ENCODE measurements at regions not wholly inside any gene's neighbourhood (a gene's known extent, or its start where the extent isn't known, plus 50 kb on each side); places are given as distances from the start of the nearest gene placed in this dataset.
A peak's percentile ranks its signal among the peaks of the same experiment; 100 is the strongest.

DNA sequence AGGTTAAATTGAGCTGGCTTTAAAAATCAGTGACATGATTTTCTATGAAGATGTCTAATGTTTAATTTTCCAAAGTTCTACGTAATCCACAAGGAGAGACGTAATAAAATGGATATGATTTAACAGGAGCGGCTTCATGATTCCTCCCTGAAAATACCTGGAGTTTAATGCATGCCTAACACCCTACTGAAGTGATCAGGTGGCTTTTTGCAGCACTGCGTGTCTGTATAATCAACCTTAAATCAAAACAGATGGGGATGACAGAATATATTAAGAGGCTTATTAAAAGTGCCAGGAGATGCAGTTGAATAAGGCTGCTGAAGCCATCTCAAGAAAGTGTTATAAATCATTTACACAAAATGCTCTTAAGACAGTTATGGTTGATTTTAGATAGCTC is 112.4 kb upstream of the TLR3 start:
- Histone ChIP-seq H3K9me3 (ENCODE audit: low read length) (no peaks in the 10 kb centered on the region), H3K4me3 (ENCODE audit: low read length) (peak overlapping the region; percentile 72), H3K36me3 (ENCODE audit: insufficient read depth, low read length) (no peaks in the 10 kb centered on the region), H2AFZ (ENCODE audit: low read depth, low read length) (peak overlapping the region; percentile 52), H3K79me2 (replicated peaks; ENCODE audit: insufficient read depth, low read length) (peaks cover 19% of the 10 kb centered on the region), H3F3A (ENCODE audit: insufficient read depth, low read length, poor library complexity, severe bottlenecking) (peaks cover 3% of the 10 kb centered on the region), H3K9ac (ENCODE audit: low read length) (peak overlapping the region; percentile 86), H3K27me3 (ENCODE audit: insufficient read depth, low read depth, low read length) (no peaks in the 10 kb centered on the region), H3K9me2 (ENCODE audit: insufficient read depth, low read length) (no peaks in the 10 kb centered on the region), H3K4me2 (ENCODE audit: low read length) (peak overlapping the region; percentile 16), H4K20me1 (ENCODE audit: insufficient read depth) (no peaks in the 10 kb centered on the region), H3K27ac (ENCODE audit: low read length) (peak overlapping the region; percentile 94)
- TF ChIP-seq POLR2AphosphoS5 (IDR thresholded peaks at IDR 0.05) (no peak), EP300 (conservative IDR thresholded peaks at IDR 0.05; ENCODE audit: poor library complexity, severe bottlenecking) (no peak), TAF1 (IDR thresholded peaks at IDR 0.05; ENCODE audit: low read depth) (no peak), EZH2 (IDR thresholded peaks at IDR 0.05; ENCODE audit: borderline replicate concordance, insufficient read depth, low read length, poor library complexity, severe bottlenecking) (no peak), SMC3 (conservative IDR thresholded peaks at IDR 0.05; ENCODE audit: poor library complexity) (no peak), RAD21 (conservative IDR thresholded peaks at IDR 0.05) (no peak), MXI1 (conservative IDR thresholded peaks at IDR 0.05; ENCODE audit: poor library complexity, severe bottlenecking) (no peak)
- TF ChIP-seq, protein P1, sequence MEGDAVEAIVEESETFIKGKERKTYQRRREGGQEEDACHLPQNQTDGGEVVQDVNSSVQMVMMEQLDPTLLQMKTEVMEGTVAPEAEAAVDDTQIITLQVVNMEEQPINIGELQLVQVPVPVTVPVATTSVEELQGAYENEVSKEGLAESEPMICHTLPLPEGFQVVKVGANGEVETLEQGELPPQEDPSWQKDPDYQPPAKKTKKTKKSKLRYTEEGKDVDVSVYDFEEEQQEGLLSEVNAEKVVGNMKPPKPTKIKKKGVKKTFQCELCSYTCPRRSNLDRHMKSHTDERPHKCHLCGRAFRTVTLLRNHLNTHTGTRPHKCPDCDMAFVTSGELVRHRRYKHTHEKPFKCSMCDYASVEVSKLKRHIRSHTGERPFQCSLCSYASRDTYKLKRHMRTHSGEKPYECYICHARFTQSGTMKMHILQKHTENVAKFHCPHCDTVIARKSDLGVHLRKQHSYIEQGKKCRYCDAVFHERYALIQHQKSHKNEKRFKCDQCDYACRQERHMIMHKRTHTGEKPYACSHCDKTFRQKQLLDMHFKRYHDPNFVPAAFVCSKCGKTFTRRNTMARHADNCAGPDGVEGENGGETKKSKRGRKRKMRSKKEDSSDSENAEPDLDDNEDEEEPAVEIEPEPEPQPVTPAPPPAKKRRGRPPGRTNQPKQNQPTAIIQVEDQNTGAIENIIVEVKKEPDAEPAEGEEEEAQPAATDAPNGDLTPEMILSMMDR (IDR thresholded peaks at IDR 0.05; ENCODE audit: poor library complexity, severe bottlenecking), result no peak
- TF ChIP-seq, protein P2, sequence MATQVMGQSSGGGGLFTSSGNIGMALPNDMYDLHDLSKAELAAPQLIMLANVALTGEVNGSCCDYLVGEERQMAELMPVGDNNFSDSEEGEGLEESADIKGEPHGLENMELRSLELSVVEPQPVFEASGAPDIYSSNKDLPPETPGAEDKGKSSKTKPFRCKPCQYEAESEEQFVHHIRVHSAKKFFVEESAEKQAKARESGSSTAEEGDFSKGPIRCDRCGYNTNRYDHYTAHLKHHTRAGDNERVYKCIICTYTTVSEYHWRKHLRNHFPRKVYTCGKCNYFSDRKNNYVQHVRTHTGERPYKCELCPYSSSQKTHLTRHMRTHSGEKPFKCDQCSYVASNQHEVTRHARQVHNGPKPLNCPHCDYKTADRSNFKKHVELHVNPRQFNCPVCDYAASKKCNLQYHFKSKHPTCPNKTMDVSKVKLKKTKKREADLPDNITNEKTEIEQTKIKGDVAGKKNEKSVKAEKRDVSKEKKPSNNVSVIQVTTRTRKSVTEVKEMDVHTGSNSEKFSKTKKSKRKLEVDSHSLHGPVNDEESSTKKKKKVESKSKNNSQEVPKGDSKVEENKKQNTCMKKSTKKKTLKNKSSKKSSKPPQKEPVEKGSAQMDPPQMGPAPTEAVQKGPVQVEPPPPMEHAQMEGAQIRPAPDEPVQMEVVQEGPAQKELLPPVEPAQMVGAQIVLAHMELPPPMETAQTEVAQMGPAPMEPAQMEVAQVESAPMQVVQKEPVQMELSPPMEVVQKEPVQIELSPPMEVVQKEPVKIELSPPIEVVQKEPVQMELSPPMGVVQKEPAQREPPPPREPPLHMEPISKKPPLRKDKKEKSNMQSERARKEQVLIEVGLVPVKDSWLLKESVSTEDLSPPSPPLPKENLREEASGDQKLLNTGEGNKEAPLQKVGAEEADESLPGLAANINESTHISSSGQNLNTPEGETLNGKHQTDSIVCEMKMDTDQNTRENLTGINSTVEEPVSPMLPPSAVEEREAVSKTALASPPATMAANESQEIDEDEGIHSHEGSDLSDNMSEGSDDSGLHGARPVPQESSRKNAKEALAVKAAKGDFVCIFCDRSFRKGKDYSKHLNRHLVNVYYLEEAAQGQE (IDR thresholded peaks at IDR 0.05; ENCODE audit: borderline replicate concordance), result no peak

DNA sequence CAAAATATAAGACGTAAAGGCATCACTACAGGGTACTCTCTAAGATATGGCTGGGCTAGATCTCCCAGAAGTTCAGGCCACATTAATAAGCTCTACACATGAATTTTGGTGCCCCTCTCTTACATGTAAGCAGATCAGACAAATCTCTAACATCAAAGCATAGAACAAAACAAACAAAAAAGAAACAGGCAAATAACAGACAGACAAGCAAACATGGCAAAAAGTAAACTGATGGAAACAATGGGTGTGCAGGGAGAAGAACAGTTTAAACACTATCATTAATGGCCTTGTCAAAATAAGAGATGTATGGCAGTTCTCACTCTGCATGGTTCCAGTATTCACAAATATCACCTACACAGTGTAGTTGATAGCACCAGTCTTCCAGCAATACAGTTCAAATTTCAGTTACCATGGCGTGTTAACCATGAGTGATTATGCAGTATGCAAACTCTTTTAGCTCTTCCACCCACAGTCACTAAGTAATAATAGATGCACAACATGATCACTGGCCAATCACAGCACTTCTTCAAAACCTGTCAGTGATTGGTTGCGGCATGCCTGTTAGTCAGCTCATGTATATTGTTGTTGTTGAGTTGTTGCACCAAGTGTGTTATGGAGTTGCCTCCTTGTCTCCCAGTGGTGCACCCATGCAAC is 110.7 kb upstream of the TLR3 start:
- H3K27me3 ChIP-seq (ENCODE audit: insufficient read depth, low read depth, low read length), result no peaks in the 10 kb centered on the region
- H2AFZ ChIP-seq (ENCODE audit: low read depth, low read length), result no peak overlapping the region
- no peaks in the 10 kb centered on the region for H4K20me1 ChIP-seq (ENCODE audit: insufficient read depth)
- H3K9me2 ChIP-seq (ENCODE audit: insufficient read depth, low read length), result no peaks in the 10 kb centered on the region
- peaks cover 3% of the 10 kb centered on the region for H3F3A ChIP-seq (ENCODE audit: insufficient read depth, low read length, poor library complexity, severe bottlenecking)
- H3K9ac ChIP-seq (ENCODE audit: low read length), result no peak overlapping the region
- H3K9me3 ChIP-seq (ENCODE audit: low read length), result no peaks in the 10 kb centered on the region
- H3K79me2 ChIP-seq (replicated peaks; ENCODE audit: insufficient read depth, low read length), result peaks cover 19% of the 10 kb centered on the region
- H3K4me2 ChIP-seq (ENCODE audit: low read length), result no peak overlapping the region
- H3K36me3 ChIP-seq (ENCODE audit: insufficient read depth, low read length), result no peaks in the 10 kb centered on the region
- H3K27ac ChIP-seq (ENCODE audit: low read length), result no peak overlapping the region
- no peak overlapping the region for H3K4me3 ChIP-seq (ENCODE audit: low read length)
- no peak for TF ChIP-seq MXI1 (conservative IDR thresholded peaks at IDR 0.05; ENCODE audit: poor library complexity, severe bottlenecking)
- TF ChIP-seq EZH2 (IDR thresholded peaks at IDR 0.05; ENCODE audit: borderline replicate concordance, insufficient read depth, low read length, poor library complexity, severe bottlenecking), result no peak
- TF ChIP-seq, protein P2 (IDR thresholded peaks at IDR 0.05; ENCODE audit: borderline replicate concordance), result no peak
- TF ChIP-seq POLR2AphosphoS5 (IDR thresholded peaks at IDR 0.05), result no peak
- TF ChIP-seq RAD21 (conservative IDR thresholded peaks at IDR 0.05), result no peak
- no peak for TF ChIP-seq SMC3 (conservative IDR thresholded peaks at IDR 0.05; ENCODE audit: poor library complexity)
- TF ChIP-seq EP300 (conservative IDR thresholded peaks at IDR 0.05; ENCODE audit: poor library complexity, severe bottlenecking), result no peak
- no peak for TF ChIP-seq TAF1 (IDR thresholded peaks at IDR 0.05; ENCODE audit: low read depth)
- TF ChIP-seq, protein P1 (IDR thresholded peaks at IDR 0.05; ENCODE audit: poor library complexity, severe bottlenecking), result no peak
